ENCODE measurements at regions not wholly inside any gene's neighbourhood (a gene's known extent, or its start where the extent isn't known, plus 50 kb on each side); places are given as distances from the start of the nearest gene placed in this dataset.
A peak's percentile ranks its signal among the peaks of the same experiment; 100 is the strongest.
"Not testable (repeated sequence)": the region's sequence is repeated elsewhere in the genome, so short reads cannot be mapped to it uniquely, and the experiment has no call there.

DNA sequence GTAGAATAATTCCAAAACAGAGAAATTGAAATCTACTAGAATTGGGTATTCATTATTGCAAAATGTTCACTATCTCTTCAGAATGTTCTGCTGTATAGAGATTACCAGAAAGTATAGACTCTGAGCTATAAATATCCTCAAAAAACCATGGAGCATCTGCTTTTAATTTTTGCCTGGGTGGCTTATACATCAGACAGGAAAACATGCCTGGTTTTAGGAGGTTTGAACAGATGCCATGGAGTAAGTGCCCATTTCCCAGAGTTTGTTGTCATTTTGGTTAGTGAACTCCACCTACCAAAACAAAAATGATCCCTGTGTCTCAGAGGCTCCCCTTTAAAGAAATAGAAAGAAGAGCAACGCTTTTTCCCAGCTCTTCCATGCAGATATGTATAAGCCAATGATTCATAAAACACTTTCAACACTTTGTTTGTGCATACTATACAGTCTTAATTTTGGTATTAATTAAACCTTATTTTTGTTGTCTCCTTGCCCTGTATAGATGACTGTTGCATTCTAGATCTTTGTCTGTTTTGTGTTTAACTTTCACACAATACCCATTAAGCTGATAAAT lies 68.7 kb downstream of the MEPE start:
- no peak for DNase-seq (ENCODE audit: low read depth)

DNA sequence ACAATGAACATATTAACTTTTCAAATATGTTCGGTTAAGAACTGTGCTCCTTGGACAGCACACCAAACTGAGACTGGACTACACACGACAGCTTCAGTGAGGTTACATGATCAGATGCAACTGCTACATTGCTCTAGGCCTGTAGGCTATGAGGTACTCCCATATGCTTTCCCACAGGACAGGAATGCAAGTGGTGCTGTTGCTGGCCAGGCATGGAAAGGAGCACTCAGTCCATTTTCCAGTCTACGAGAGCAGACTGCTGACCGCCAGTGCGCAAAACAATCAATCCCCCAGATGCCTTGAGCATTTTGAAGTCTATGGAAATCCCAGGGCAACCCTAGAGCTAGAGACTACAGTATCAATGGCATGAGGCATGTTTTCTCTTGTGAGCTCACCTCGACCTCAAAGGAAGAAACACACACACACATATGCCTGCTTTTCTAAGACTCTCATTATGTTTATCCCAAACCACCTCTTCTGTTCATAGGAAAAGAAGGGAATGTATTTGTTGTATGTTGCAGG lies 70.8 kb upstream of the SPP1 start:
- DNase-seq (ENCODE audit: low read depth), result no peak

DNA sequence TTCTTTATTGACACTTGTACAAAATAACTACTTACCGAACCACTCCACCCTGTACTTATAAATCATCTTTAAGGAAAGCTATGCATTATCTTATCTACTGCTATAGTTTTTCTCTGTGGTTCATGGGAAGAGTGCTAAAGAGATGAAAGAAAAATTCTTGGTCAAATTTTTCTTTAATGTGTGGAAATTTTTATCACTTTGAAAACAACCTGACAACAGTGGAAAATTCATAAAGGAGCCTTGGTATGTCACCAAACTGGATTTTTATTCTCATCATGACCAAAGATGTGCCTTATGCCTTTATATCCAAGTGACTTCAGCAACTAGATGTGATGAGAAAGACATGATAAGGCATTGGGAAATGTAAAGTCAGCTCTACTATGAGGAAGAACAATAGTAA lies 67.2 kb upstream of the SPP1 start:
- DNase-seq (ENCODE audit: low read depth), result no peak

DNA sequence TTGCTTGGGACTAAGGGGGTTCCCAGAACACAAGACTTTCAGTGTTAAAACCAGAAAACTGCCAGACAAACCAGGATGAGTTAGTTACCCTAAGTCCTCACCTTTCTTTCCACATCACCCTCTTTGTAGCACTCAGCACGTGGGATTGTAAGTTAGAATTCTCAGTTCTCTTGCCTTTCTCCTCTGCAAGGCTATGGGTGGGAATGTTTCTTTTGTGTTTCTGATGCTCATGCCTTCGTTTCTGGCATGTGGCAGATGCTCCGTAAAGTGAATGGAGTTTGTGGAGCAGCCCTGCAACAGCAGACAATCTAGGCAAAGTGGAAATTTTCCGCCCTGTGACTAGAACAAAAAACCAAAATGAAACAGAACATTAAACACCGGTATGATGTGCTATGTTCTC lies 64.7 kb upstream of the SPP1 start:
- no peak for DNase-seq (ENCODE audit: low read depth)

DNA sequence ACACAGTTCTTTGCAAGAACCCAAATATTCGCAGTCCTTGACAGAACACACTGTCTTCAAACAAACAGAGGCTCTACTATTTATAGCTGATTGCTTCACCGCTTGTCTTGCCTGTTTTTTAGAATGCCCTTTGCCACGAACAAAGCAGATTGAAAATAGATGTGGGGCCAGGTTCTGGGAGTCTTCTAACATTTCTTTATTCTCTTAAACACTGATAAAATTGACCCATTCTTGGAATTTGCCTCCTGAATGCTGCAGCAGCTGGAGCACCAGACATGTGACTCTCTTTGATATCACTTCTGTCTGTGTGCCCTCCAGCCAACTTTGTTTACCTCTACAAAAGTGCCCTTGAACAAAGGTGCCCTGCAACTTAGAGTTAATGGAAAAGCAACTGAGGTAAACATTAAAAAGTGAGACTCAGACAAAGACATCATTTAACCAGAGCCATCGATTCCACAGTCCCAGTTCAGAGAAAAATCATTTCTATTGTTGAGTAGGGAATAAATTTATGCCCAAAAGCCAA lies 64.2 kb upstream of the SPP1 start:
- no peak for DNase-seq (ENCODE audit: low read depth)

DNA sequence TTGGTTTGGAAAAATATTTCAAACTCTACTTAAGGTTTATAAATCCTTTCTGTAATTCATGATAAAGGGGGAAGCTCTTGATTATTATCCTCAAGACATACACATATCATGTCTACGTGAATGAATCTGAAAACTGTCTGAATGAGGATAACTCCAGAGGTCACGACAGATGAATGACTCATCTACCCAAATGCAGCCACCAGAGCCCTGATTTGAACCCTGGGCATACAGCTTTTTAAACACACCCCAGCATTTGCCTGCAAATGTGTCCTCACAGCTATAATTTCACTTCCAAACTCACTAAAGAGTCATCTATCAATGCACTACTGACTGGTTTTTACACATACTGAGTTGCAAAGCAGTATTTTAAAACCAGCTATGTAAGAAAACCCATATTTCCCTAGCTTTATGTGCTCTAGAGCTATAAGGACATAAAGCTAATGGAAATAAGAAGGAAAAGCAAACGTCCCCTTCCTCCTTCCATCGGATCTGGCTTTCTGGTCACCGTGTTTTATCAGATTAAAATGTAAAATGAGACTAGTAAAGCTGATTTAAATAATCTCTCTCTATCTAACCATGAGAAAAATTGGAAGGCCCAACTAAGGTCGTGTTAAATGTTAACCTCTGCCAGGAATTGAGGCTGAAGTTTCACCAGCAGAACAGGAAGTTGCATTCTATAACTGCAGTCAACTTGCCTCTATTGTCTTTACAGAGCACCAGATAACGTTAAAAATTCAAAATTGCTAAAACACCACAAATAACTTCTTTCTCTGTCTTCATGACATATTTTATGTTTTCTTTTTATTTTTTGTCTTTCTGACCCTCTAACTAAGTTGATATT lies 63.1 kb upstream of the SPP1 start:
- DNase-seq (ENCODE audit: low read depth), result no peak

DNA sequence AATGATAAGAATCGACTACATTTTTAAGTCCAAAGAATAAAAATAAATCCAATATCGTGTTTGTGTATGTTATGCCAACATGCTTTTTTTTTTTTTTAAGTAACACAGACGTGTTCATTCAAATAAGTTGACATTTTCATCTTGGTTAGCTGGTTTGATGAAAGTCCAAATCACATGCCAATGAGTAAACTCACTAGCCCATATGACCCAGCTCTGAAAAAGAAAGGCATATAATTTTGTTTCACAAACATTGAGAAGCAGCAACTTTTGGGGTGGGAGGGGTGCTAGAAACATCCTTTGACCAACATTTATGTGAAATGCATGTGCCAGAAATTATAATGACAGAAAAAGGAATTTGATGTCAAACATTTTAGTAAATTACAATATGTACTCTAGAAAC lies 61.6 kb upstream of the SPP1 start:
- DNase-seq (ENCODE audit: low read depth), result peak; percentile 14

DNA sequence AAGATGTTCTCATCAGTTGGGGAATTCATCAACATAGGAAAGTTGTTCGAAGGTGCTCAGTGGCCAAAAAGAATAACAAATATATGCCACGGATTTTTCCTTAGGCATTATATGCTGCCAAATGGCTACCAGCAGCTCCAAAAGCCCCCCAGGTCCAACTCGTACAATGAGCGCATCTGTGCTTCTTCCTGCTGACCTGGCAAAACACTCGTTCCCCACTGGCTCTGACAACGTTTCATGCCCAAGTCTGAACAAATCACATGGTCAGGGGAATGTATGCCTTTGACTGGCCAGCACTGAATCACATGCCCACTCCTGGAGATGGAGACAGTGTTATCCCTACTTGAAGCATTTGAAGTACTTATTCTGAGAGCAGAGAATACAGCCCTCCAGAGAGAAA lies 59.9 kb upstream of the SPP1 start:
- DNase-seq (ENCODE audit: low read depth), result no peak

DNA sequence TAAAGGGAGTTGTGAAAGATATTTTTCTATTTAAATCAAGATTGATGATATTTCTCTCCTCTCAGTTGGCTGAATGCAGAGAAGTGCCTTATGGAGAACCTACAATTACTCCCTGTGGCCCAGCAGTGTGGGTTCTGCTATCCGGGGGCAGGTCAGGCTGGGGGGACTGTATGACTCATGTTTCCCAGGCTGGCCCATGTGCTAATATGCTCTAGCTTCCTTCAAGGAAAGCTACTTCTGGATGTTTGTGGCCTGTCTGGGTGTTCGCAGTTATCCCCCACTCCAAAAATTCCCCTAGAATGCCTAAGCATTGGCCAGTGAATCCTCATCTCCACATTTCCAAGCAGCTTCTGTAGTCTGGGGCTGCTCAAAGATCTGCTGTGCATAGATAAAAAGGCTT lies 58.9 kb upstream of the SPP1 start:
- DNase-seq (ENCODE audit: low read depth), result no peak

DNA sequence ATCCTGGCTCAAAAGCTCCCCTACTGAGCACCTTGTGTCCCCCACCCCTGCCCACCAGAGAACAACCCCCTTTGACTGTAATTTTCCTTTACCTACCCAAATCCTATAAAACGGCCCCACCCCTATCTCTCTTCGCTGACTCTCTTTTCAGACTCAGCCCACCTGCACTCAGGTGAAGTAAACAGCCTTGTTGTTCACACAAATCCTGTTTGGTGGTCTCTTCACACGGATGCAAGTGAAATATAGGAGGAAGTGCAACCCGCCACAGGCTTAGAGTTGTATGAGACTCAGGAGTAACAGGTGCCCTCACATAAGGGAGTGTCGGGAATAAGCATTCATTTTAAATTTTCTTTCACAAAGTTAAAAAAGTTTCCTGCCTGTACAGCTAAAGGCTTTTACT lies 57.6 kb upstream of the SPP1 start:
- DNase-seq (ENCODE audit: low read depth), result not testable (repeated sequence)

DNA sequence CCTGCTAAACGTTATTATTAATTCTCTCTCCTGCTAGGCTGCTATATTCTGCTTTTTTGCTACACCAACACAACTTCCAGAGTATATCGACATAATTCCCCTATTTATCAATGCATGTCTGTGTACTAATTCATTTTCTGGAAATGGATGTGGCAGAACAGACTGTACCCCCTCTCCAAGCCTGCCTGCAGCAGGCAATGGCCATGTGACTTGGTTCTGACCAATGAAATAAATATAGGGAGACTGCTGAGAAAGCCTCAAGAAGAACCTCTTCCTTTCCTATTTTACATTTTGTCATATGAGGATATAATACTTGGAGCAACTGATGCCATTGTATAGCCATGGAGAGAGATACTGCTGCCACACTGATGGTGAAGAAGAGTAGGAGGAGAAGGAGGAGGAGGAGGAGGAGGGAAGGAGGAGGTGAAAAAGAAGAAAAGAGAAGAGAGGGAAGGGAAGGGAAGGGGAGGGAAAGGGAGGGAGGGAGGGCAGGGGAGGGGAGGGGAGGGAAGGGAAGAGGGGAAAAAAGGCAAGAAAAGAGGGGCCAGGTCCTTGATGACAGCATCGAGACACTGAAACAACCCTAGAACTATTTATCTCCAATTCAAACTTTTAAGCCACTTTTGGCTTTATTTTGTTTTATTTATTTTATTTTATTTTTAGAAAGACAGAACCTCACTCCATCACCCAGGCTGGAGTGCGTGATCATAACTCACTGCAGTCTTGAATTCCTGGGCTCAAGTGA lies 57.0 kb upstream of the SPP1 start:
- no peak for DNase-seq (ENCODE audit: low read depth)

DNA sequence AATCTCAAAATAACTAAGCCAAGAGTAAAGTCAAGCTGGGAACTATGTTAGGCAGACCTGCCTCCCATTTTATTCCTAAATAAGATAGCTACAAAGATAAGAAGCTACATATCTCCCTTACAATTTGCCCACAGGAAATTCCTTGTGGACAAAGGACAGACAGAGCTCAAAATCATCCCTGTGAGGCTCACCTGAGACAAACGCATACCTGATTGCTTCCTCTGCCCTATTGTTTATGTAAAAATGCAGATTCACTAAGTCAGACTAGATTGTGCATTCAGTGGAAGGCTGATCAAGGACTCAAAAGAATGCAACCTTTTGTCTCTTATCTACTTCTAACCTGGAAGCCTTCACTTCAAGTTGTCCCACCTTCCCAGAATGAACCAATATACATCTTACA lies 56.2 kb upstream of the SPP1 start:
- DNase-seq (ENCODE audit: low read depth), result not testable (repeated sequence)

DNA sequence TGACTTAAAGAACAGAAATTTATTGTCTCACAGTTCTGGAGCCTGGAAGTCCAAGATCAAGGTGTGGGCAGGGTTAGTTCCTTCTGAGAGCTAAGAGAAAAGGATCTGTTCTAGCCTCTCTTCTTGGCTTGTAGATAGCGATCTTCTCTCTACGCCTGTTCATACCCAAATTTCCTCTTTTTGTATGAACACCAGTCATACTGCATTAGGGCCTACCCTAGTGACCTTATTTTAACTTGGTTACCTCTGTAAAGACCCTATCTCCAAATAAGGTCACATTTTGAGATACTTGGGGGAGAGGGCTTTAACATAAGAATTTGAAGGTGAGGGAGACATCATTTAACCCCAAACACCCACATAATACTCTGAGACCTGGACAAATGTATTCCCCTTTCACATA lies 55.6 kb upstream of the SPP1 start:
- DNase-seq (ENCODE audit: low read depth), result no peak

DNA sequence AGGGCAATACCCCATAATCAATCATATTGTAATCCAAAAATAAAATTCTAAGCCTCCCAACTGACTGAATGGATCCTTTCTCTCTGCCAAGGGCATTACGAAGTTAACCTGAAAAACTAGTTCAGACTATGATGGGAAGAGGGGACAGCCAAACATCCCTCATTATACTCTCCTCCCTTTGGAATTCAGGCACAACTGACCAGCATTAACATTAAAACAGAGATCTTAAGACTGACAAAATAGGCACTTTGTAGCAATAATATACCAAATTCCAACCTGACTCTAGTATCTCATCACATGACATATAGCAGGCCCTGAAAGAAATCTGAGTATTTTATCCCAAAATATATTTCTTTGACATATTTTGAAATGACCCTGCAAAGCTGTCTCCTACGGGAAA lies 55.0 kb upstream of the SPP1 start:
- no peak for DNase-seq (ENCODE audit: low read depth)

DNA sequence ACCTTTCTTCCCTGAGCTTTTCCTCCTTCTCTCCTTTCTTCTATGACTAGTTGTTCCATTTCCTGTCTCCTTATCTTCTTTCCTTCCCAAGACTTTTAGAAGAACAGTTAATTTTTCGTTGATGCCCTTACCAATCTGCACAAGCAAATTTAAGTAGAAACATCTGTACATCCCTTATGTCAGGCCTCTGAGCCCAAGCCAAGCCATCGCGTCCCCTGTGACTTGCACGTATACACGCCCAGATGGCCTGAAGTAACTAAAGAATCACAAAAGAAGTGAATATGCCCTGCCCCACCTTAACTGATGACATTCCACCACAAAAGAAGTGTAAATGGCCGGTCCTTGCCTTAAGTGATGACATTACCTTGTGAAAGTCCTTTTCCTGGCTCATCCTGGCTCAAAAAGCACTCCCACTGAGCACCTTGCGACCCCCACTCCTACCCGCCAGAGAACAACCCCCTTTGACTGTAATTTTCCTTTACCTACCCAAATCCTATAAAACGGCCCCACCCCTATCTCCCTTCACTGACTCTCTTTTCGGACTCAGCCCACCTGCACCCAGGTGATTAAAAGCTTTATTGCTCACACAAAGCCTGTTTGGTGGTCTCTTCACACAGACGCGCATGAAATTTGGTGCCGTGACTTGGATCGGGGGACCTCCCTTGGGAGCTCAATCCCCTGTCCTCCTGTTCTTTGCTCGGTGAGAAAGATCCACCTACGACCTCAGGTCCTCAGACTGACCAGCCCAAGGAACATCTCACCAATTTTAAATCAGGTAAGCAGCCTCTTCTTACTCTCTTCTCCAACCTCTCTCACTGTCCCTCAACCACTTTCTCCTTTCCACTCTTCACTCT lies 53.7 kb upstream of the SPP1 start:
- not testable (repeated sequence) for DNase-seq (ENCODE audit: low read depth)

DNA sequence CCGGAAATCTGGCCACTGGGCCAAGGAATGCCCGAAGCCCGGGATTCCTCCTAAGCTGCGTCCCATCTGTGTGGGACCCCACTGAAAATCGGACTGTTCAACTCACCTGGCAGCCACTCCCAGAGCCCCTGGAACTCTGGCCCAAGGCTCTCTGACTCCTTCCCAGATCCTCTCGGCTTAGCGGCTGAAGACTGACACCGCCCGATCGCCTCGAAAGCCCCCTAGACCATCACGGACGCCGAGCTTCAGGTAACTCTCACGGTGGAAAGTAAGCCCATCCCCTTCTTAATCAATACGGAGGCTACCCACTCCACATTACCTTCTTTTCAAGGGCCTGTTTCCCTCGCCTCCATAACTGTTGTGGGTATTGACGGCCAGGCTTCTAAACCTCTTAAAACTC lies 51.4 kb upstream of the SPP1 start:
- not testable (repeated sequence) for DNase-seq (ENCODE audit: low read depth)
